CD4-positive, alpha-beta T cell treated with Interleukin-17A for 4 hours (primary cell): ENCODE measurements at regions not wholly inside any gene's neighbourhood (a gene's known extent, or its start where the extent isn't known, plus 50 kb on each side); places are given as distances from the start of the nearest gene placed in this dataset.

Experiments used
- DNase-seq: peaks from one replicate; pipeline ENCODE4 v3.0.0-alpha.2; 2020; ENCODE audit warnings: mixed read lengths

- DNase-seq = no peak
These were observed 88.5 kb upstream of the PFN2 start for GRCh38 chr3:150059241-150059640.

GRCh38 chr3:150057227-150057626, 86.5 kb upstream of the PFN2 start:
- no peak for DNase-seq

GRCh38 chr3:150055332-150055731, 84.6 kb upstream of the PFN2 start:
- DNase-seq = no peak

- DNase-seq = no peak
These were observed 83.9 kb upstream of the PFN2 start for GRCh38 chr3:150054635-150055034.

- no peak for DNase-seq
These were observed 79.8 kb upstream of the PFN2 start for GRCh38 chr3:150050510-150050909.

DNA sequence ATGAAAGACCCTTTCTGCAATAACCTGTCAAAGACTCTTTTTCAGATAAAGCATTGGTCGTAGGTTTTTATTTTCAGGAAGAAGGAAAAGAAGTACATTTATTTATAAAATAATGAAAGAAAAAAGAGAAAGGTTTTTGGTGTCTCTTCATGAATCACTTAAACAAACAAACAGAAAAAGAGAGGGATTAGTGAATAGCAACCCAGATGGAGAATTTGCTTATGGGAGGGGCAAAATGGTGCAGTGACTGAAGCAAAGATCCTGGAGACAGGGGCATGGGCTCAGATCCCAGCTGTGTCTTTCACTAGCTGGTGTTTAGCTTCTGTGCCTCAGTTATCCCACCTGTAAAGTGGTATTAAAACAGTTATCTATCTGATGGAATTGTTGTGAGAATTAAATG, 78.6 kb upstream of the PFN2 start:
- no peak for DNase-seq

GRCh38 chr3:150041877-150042276, 71.2 kb upstream of the PFN2 start:
- no peak for DNase-seq

- DNase-seq = no peak
These were observed 69.4 kb upstream of the PFN2 start for GRCh38 chr3:150040097-150040496.

DNA sequence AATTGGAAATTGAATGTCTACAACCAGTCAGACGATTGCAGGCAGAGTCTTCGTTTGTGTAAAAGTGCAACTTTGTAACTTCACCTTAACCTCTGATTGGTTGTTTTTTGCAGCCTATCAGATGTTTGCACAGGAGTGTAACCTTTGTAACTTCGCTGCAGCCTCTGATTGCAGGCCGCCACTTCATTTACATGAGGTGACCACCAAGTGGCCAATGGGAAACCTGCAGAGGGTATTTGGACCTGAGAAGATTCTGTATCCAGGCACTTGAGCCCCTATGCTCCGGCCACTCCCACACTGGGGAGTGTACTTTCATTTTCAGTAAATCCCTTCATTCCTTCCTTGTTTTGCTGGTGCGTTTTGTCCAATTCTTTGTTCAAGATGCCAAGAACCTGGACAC, 68.1 kb upstream of the PFN2 start:
- no peak for DNase-seq

- no peak for DNase-seq
These were observed 66.1 kb upstream of the PFN2 start for GRCh38 chr3:150036780-150037179.

DNA sequence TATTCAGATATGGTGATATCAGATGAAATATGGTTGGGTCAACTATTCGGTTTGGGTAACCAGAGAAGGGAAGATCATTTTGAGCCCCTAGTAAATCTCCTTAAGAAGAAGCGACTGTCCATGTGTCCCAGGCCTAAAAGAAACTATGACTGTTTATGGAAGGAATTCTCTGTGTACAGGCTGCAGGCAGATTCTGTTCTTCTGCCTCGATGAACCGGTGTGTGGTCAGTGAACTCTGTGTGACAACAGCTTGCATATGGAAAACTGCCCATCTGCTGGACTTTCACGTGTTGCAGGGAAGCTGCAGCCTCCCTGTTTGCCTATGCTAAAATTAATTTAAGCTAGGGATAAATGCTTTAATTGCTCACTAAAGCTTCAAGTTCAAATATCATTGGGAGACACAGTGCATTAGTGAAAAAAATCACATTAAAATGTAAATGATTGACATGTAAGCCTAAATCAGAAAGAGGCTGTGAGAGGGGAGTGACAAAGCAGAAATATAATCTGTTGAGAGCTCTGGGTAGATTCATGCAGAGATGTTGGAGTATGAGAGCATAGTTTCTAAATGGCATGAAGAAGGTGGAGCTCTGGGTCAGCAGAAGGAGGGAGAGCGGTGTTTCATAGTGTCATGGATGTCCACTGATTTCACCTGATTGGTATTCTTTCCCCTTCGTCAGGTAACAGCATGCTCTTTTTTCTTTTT, 65.4 kb upstream of the PFN2 start:
- DNase-seq = no peak

DNA sequence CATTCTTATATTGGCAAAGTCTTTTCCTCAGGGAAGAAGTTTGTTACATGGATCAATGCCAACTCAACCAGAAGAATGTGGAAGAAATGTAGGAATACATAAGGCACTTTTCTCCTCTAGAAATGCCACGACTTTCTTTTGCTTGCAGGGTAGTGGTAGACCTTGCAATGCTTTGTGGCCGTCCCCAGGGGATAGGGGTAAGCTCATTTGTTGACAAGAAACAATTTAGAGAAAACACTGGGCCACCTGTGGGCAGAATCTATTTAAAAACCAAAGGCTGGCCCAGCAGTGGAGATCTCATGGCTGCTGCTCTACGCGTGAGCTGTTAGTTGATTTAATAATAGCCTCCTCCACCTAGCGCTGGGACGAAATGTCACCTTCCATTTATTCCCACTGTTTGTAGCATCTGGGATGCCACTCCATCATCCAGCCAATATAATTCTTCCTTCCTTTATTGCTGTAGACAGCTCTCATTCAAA, 64.6 kb upstream of the PFN2 start:
- no peak for DNase-seq

GRCh38 chr3:150033721-150034120, 63.0 kb upstream of the PFN2 start:
- DNase-seq = no peak

GRCh38 chr3:150030841-150031240, 60.1 kb upstream of the PFN2 start:
- DNase-seq = no peak

DNA sequence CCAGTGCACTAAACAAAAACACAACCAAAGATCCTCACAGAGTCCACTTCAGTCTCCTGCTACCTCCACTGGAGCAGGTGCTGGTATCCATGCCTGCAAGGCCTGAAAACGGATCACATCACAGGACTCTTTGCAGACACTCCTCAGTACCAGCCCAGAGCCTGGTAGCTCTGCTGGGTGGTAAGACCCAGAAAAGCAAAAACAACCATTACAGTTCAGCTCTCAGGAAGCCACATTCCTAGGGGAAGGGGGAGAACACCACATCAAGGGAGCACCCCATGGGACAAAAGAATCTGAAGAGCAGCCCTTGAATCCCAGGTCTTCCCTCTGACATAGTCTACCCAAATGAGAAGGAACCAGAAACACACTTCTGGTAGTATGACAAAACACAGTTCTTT, 52.5 kb upstream of the PFN2 start:
- no peak for DNase-seq

DNA sequence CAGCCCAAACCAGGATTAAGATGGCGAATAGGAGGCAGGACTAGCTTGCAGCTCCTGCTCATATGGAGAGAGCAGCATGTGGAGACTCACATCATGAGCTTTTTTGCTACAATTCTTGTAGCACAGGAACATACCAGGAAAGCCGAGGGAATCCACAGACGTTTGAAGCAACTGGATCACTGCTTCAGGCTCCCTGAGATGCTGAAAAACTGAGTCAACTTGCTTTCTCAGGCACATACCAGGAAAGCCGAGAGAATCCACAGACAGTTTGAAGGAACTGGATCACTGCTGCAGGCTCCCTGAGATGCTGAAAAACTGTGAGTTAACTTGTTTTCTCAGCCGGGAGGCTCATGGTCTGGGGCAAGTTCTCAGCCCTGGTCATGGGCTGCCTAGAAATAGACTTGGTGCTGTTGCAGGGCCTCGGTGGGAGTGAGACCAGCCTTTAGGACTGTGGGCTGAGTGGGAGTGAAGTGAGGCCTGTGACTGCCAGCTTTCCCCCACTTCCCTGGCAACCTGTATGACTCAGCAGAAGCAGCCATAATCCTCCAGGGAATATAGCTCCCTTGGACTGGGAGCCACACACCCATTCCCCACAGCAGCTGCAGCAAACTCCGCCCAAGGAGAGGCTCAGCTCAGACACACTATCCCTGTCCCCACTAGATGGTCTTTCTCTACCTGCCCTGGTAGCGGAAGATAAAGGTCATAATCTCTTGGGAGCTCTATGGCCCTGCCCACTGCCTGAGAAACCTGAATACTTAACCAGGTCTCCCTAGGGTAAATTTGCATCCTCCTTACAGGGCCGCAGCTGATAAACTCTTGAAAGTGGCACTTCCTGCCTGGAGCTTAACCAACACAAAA, 51.9 kb upstream of the PFN2 start:
- no peak for DNase-seq

- no peak for DNase-seq
These were observed 49.8 kb upstream of the PFN2 start for GRCh38 chr3:150020527-150020926.
